IMR-90 (cell line): ENCODE measurements at regions not wholly inside any gene's neighbourhood (a gene's known extent, or its start where the extent isn't known, plus 50 kb on each side); places are given as distances from the start of the nearest gene placed in this dataset.

Experiments
- BHLHE40 ChIP-seq: fragments of 150-350 bp; IDR thresholded peaks from 2 replicates; pipeline ENCODE4 v1.6.1; 2016; ENCODE audit warnings: mild to moderate bottlenecking, low read depth, low read length
- FOS ChIP-seq: fragments of 150-350 bp; IDR thresholded peaks from 2 replicates; pipeline ENCODE4 v1.6.1; 2016; ENCODE audit warnings: low read depth, low read length
- MAZ ChIP-seq: IDR thresholded peaks from 2 replicates; pipeline ENCODE4 v1.6.1; 2012; ENCODE audit warnings: low read depth, mild to moderate bottlenecking, low read length, improper control_type of control experiment, moderate library complexity, borderline replicate concordance
- MXI1 ChIP-seq: IDR thresholded peaks from 2 replicates; pipeline ENCODE4 v1.6.1; 2012; ENCODE audit warnings: low read depth, mild to moderate bottlenecking, low read length, moderate library complexity, borderline replicate concordance
- POLR2A ChIP-seq: IDR thresholded peaks from 2 replicates; pipeline ENCODE4 v1.6.1; 2012; ENCODE audit warnings: mild to moderate bottlenecking, low read depth, low read length
- RAD21 ChIP-seq: IDR thresholded peaks from 2 replicates; pipeline ENCODE4 v1.6.1; 2012; ENCODE audit warnings: low read length, improper control_type of control experiment
- TF ChIP-seq, protein P1 (sequence below): conservative IDR thresholded peaks from 2 replicates; pipeline ENCODE4 v1.5.1; 2012; ENCODE audit warnings: mild to moderate bottlenecking, low read depth, low read length, improper control_type of control experiment

- TF ChIP-seq POLR2A (no peak), MXI1 (no peak), FOS (no peak), MAZ (no peak), RAD21 (no peak), BHLHE40 (no peak)
- TF ChIP-seq, protein P1, sequence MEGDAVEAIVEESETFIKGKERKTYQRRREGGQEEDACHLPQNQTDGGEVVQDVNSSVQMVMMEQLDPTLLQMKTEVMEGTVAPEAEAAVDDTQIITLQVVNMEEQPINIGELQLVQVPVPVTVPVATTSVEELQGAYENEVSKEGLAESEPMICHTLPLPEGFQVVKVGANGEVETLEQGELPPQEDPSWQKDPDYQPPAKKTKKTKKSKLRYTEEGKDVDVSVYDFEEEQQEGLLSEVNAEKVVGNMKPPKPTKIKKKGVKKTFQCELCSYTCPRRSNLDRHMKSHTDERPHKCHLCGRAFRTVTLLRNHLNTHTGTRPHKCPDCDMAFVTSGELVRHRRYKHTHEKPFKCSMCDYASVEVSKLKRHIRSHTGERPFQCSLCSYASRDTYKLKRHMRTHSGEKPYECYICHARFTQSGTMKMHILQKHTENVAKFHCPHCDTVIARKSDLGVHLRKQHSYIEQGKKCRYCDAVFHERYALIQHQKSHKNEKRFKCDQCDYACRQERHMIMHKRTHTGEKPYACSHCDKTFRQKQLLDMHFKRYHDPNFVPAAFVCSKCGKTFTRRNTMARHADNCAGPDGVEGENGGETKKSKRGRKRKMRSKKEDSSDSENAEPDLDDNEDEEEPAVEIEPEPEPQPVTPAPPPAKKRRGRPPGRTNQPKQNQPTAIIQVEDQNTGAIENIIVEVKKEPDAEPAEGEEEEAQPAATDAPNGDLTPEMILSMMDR, result no peak
Observed at GRCh38 chr6:86537292-86537861, 400.0 kb upstream of the HTR1E start.
